ENCODE measurements at regions not wholly inside any gene's neighbourhood (a gene's known extent, or its start where the extent isn't known, plus 50 kb on each side); places are given as distances from the start of the nearest gene placed in this dataset.

DNA sequence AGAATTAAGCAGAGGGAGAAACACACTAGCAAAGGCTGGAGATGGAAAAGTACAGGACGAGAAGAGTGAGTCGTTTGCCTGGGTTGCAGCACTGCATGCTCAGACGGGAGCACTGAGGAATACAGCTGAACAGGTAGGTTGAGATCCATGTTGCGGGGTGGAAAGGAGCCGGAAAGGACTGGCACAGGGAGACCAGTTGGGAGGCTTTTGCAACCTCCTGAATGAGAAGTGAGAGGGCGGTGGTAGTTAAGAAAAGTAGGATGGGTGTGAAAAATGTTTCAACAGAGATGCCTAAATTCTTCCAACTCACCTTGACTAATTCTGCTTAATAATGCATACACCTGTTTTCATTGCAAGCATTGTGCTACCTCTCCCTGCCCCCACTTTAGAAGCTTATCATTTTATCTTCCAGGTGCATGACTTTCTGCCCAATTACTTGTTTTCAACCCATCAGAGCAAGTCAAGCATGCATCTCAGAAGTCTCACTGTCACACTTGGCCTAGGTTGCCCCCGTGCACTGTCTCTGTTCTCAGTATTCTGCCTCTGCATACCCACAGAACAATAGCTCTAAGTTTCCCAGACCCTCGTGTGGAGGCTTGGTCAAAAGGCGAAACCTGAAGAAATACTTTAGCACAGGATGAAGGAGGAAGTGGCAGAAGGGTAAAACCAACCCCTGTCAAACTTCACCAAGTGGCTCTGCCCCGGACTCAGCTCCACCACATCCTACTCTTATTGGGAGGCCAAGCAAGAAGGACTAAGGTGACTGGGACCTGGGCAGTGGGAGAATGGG is 199.3 kb upstream of the BCL6 start:
- TF ChIP-seq, protein P1, sequence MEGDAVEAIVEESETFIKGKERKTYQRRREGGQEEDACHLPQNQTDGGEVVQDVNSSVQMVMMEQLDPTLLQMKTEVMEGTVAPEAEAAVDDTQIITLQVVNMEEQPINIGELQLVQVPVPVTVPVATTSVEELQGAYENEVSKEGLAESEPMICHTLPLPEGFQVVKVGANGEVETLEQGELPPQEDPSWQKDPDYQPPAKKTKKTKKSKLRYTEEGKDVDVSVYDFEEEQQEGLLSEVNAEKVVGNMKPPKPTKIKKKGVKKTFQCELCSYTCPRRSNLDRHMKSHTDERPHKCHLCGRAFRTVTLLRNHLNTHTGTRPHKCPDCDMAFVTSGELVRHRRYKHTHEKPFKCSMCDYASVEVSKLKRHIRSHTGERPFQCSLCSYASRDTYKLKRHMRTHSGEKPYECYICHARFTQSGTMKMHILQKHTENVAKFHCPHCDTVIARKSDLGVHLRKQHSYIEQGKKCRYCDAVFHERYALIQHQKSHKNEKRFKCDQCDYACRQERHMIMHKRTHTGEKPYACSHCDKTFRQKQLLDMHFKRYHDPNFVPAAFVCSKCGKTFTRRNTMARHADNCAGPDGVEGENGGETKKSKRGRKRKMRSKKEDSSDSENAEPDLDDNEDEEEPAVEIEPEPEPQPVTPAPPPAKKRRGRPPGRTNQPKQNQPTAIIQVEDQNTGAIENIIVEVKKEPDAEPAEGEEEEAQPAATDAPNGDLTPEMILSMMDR (IDR thresholded peaks at IDR 0.05) = no peak
- TF ChIP-seq POLR2A (IDR thresholded peaks at IDR 0.05) (no peak), EP300 (IDR thresholded peaks at IDR 0.05) (no peak)
